K562 (cell line): ENCODE measurements at regions not wholly inside any gene's neighbourhood (a gene's known extent, or its start where the extent isn't known, plus 50 kb on each side); places are given as distances from the start of the nearest gene placed in this dataset.
A peak's percentile ranks its signal among the peaks of the same experiment; 100 is the strongest.

Experiments used
- AFF1 ChIP-seq, 2 experiments: fragments of 450-650 bp; IDR thresholded peaks; 2 replicates each; pipeline ENCODE4 v1.6.1; 2018; ENCODE audit warnings: mild to moderate bottlenecking in 2 of 2, low read depth in 1 of 2; ENCODE audit not compliant: partially characterized antibody in 2 of 2
- ARID2 ChIP-seq: fragments of 450-650 bp; IDR thresholded peaks from 2 replicates; pipeline ENCODE4 v1.6.1; 2017; ENCODE audit warnings: antibody characterized with exemption, mild to moderate bottlenecking
- CBFA2T3 ChIP-seq: fragments of 450-650 bp; IDR thresholded peaks from 2 replicates; pipeline ENCODE4 v1.6.1; 2017
- CHD7 ChIP-seq: fragments of 200-600 bp; sonication (generic); IDR thresholded peaks from one replicate; pipeline ENCODE4 v1.6.1; 2012; ENCODE audit warnings: mild to moderate bottlenecking, low read depth, low read length, inconsistent platforms
- EHMT2 ChIP-seq: fragments of 450-650 bp; IDR thresholded peaks from 2 replicates; pipeline ENCODE4 v1.6.1; 2018; ENCODE audit warnings: antibody characterized with exemption
- FOS ChIP-seq: IDR thresholded peaks from 3 replicates; pipeline ENCODE4 v1.6.1; 2011; ENCODE audit not compliant: insufficient read length; ENCODE audit errors: extremely low read depth
- FOXM1 ChIP-seq, 2 experiments: fragments of 450-650 bp in 1 of 2; sonication (generic) in 1 of 2; formaldehyde crosslinking in 1 of 2; IDR thresholded peaks; 2 replicates each; pipeline versions ENCODE4 v1.6.1 to v1.9.0; 2017 to 2022; ENCODE audit warnings: low read depth in 2 of 2, mild to moderate bottlenecking in 2 of 2, missing genetic modification reagents in 1 of 2, moderate library complexity in 1 of 2
- NCOR1 ChIP-seq: fragments of 450-650 bp; IDR thresholded peaks from 2 replicates; pipeline ENCODE4 v1.6.1; 2016; ENCODE audit warnings: mild to moderate bottlenecking, moderate library complexity
- NRF1 ChIP-seq, 2 experiments: fragments of 450-650 bp; IDR thresholded peaks in 1 of 2; conservative IDR thresholded peaks in 1 of 2; 2 replicates each; pipeline ENCODE4 v1.6.1; 2014; ENCODE audit warnings: mild to moderate bottlenecking in 2 of 2
- SMAD1 ChIP-seq: fragments of 150-350 bp; IDR thresholded peaks from 2 replicates; pipeline ENCODE4 v1.6.1; 2014; ENCODE audit warnings: low read length, low read depth; ENCODE audit not compliant: partially characterized antibody
- U2AF1 ChIP-seq: fragments of 200-400 bp; formaldehyde crosslinking; optimal IDR thresholded peaks from 2 replicates; pipeline ENCODE3; 2017; ENCODE audit warnings: mild to moderate bottlenecking, low read depth, low read length, moderate library complexity
- ZKSCAN1 ChIP-seq: fragments of 150-350 bp; IDR thresholded peaks from 2 replicates; pipeline ENCODE4 v1.6.1; 2016; ENCODE audit warnings: low read depth, low read length
- ZNF174 ChIP-seq: fragments of 250-450 bp; sonication (Bioruptor Pico); IDR thresholded peaks from 2 replicates; pipeline ENCODE4 v1.4.0; 2020; ENCODE audit warnings: mild to moderate bottlenecking

GRCh38 chr6:26202201-26202611, 115.0 kb downstream of the HFE start (continued):
- TF ChIP-seq U2AF1 = no peak
- no peak for TF ChIP-seq NCOR1
- TF ChIP-seq AFF1 (IDR thresholded peaks at IDR 0.05; ENCODE audit: low read depth in 1 of 2, partially characterized antibody in 2 of 2) = no peak
- TF ChIP-seq CHD7 = no peak
- no peak for TF ChIP-seq FOXM1 (IDR thresholded peaks at IDR 0.05; ENCODE audit: low read depth)
- TF ChIP-seq FOXM1 (CRISPR knock-in tag; IDR thresholded peaks at IDR 0.05; ENCODE audit: low read depth) = no peak
- no peak for TF ChIP-seq ARID2
- TF ChIP-seq EHMT2 = 0 out of 2 replicates have a peak, but pooled peaks have one; percentile 58
- TF ChIP-seq FOS = no peak
- TF ChIP-seq SMAD1 = no peak
- 0 out of 4 replicates have a peak, but pooled peaks of 1 of the 2 experiments have one; percentile 8 for TF ChIP-seq NRF1 (conservative IDR thresholded peaks at IDR 0.05 in 1 of 2, IDR thresholded peaks at IDR 0.05 in 1 of 2)
- TF ChIP-seq CBFA2T3 = no peak
- TF ChIP-seq ZNF174 = no peak
- TF ChIP-seq ZKSCAN1 = no peak
